ENCODE measurements at regions not wholly inside any gene's neighbourhood (a gene's known extent, or its start where the extent isn't known, plus 50 kb on each side); places are given as distances from the start of the nearest gene placed in this dataset.
"Not testable (repeated sequence)": the region's sequence is repeated elsewhere in the genome, so short reads cannot be mapped to it uniquely, and the experiment has no call there.

- not testable (repeated sequence) for DNase-seq
Measured at GRCh38 chr6:74474046-74474445, 731.8 kb downstream of the COL12A1 start.

GRCh38 chr6:74468552-74468951, 737.3 kb downstream of the COL12A1 start:
- not testable (repeated sequence) for DNase-seq

GRCh38 chr6:74467533-74468215, 738.2 kb downstream of the COL12A1 start:
- DNase-seq: no peak

- DNase-seq: no peak
Measured at GRCh38 chr6:74466572-74466971, 739.3 kb downstream of the COL12A1 start.

- no peak for DNase-seq
Measured at GRCh38 chr6:74459260-74459659, 746.6 kb downstream of the COL12A1 start.

GRCh38 chr6:74458536-74458935, 747.3 kb downstream of the COL12A1 start:
- DNase-seq: no peak

GRCh38 chr6:74455786-74456185, 750.1 kb downstream of the COL12A1 start:
- no peak for DNase-seq

GRCh38 chr6:74451953-74452352, 753.9 kb downstream of the COL12A1 start:
- no peak for DNase-seq

- no peak for DNase-seq
Measured at GRCh38 chr6:74448850-74449249, 752.8 kb downstream of the CD109 start.

- DNase-seq: no peak
Measured at GRCh38 chr6:74447013-74447412, 751.0 kb downstream of the CD109 start.

- no peak for DNase-seq
Measured at GRCh38 chr6:74439123-74439811, 743.3 kb downstream of the CD109 start.

- DNase-seq: not testable (repeated sequence)
Measured at GRCh38 chr6:74438395-74438794, 742.4 kb downstream of the CD109 start.

GRCh38 chr6:74434171-74434570, 738.2 kb downstream of the CD109 start:
- no peak for DNase-seq

GRCh38 chr6:74431873-74432580, 736.0 kb downstream of the CD109 start:
- DNase-seq: no peak

- no peak for DNase-seq
Measured at GRCh38 chr6:74420221-74420620, 724.2 kb downstream of the CD109 start.

GRCh38 chr6:74415056-74415455, 719.1 kb downstream of the CD109 start:
- no peak for DNase-seq

- DNase-seq: no peak
Measured at GRCh38 chr6:74410630-74411029, 714.6 kb downstream of the CD109 start.

- DNase-seq: peak in 1 of 2 experiments; percentile 2
Measured at GRCh38 chr6:74409447-74409846, 713.4 kb downstream of the CD109 start.

- no peak for DNase-seq
Measured at GRCh38 chr6:74408844-74409243, 712.8 kb downstream of the CD109 start.

- no peak for DNase-seq
Measured at GRCh38 chr6:74404366-74404765, 708.4 kb downstream of the CD109 start.

GRCh38 chr6:74402781-74403180, 706.8 kb downstream of the CD109 start:
- DNase-seq: no peak

- DNase-seq: not testable (repeated sequence)
Measured at GRCh38 chr6:74378437-74378836, 682.4 kb downstream of the CD109 start.

GRCh38 chr6:74369556-74369993, 673.6 kb downstream of the CD109 start:
- DNase-seq: no peak

GRCh38 chr6:74368746-74369145, 672.7 kb downstream of the CD109 start:
- DNase-seq: no peak

Measured in SHP77 (cell line).